ENCODE measurements at regions not wholly inside any gene's neighbourhood (a gene's known extent, or its start where the extent isn't known, plus 50 kb on each side); places are given as distances from the start of the nearest gene placed in this dataset.
"Not testable (repeated sequence)": the region's sequence is repeated elsewhere in the genome, so short reads cannot be mapped to it uniquely, and the experiment has no call there.

DNA sequence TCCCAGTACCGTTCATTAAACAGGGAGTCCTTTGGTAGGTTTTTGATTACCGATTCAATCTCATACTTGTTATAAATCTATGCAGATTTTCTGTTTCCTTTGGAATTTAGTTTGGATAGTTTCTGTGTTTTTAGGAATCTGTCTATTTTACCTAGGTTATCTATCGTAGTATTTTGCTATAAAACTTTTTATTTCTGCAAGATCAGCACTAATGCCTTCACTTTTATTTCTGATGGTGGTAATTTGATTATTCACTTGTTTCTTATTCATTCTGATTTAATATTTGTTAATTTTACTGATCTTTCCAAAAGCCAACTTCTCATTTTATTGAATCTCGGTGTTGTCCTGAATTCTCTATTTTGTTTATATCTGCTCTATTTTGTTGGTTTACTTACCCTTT lies 577.7 kb upstream of the NRG3 start:
- no peak for DNase-seq

DNA sequence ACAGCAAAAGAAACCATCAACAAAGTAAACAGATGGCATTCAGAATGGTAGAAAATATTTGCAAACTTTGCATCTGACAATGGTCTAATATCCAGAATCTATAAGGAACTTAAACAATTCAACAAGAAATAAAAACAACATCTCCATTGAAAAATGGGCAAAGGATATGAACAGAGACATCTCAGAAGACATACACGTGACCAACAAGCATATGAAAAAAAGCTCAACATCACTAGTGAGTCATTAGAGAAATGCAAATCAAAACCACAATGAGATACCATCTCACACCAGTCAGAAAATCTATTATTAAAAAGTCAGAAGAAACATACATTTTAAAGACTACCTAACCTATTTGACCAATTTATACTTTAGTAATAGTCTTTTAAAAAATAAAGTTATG lies 571.3 kb upstream of the NRG3 start:
- no peak for DNase-seq

DNA sequence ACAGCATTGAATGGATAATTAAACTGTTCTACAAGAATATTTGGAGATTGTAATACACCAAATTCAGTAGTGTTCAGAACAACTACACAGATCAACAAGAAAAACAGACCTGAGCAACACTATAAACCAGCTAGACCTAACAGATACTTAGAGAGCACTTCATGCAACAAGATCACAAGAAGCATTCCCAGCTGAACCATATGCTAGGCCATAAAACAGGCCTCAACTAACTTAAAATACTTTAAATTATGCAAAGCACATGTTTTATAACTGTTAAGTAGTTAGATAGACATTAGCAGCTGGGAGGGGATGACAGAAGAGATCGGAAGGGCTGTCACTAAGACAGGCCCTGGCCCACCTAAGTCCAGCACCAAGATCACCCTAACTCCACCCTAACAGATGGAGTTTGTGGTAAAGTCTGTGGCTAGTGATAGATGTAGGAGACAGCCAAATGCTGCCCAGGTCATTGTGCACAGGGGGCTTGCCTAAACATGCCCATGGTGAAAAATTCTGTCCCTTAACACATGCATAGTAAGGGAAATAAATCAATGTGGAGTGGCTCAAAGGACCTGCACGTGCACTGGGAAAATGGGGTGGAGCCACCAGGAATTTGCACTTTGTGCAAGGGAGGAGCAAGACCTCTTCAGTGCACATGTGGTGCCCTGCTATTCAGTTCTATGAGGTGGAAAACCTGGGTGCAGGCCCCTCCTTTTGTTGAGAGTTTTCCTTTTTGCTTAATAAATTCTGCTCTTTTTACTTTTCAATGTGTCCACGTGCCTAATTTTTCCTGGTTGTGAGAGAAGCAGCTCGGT lies 567.8 kb upstream of the NRG3 start:
- no peak for DNase-seq

DNA sequence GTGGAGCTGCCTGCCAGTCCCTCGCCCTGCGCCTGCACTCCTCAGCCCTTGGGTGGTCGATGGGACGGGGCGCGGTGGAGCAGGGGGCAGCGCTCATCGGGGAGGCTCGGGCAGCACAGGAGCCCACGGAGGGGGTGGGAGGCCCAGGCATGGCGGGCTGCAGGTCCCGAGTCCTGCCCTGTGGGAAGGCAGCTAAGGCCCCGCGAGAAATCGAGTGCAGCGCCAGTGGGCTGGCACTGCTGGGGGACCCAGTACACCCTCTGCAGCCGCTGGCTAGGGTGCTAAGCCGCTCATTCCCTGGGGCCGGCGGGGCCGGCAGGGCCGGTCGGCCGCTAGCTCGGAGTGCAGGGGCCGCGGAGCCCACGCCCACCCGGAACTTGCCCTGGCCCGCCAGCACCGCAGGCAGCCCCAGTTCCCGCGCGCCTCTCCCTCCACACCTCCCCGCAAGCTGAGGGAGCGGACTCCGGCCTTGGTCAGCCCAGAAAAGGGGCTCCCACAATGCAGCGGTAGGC lies 565.9 kb upstream of the NRG3 start:
- DNase-seq = no peak

DNA sequence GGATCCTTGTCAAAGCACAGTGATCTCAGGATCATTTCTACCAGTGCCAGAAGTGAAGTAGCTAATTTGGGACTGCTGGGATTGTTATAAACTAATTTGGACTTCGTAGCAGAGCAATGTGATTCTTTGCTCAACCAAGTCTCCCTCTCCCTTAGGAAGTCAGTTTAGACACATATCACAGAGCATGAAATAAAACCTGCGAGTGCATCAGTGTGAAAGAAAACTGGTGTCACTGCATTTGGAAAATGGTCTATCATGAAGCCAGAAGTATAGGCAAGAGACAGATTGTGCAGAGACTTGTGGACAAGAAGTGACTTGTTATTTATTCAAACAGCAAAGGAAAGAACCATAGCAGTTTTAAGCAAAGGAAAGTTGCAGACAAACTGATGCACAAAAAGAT lies 560.5 kb upstream of the NRG3 start:
- DNase-seq = no peak

DNA sequence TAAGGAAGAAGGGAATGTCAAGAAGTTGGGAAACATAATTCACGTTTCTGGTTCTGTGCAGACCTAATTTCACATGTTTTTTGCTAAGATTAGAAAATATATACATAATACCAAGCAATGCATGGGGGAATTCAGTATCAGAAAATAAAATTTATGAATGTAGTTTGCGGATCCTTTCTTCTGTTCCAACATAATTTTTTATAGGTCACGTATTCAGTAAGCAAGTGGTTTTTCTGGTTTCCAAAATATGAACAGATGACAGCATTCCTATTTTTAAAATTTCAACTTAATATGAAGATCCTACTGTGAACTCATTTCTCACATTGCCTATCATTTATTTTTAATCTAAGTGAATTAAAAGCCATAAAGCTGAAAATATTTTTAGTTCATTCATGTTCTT lies 560.0 kb upstream of the NRG3 start:
- no peak for DNase-seq

DNA sequence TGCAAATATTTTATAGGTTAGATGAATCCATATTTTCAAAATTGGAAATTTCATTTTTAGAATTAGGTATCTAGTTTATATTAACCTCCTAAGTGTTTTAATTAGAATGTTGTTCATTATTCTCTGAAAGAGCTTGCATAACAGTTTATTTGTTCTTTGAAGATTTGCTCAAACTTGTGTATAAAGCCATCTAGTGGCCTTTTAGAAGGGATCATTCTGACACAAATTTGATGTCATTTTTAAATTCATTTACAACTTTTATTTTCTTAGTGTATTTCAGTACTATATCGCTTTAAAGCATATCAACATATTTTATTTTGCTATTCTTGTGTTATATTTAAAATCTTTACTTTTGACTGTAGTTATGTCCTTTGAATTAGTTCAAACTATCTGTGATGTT lies 527.0 kb upstream of the NRG3 start:
- no peak for DNase-seq

DNA sequence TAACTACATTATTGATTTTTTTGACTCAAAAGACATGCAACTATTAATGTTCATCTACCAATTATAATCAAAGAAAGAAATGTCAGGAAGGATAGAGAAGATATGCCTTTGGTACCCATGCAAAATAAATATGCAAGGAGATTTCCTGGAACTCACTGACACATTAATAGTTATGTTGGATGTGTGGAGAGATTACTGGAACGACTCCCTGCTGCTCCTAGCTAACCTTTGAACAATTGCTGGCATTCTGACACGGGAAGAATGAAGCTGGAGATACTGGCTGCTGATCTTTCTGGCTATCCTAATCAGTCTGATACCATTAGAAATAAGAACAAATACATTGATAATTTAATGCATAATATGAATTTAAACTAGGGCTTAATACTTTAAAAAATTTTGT lies 507.9 kb upstream of the NRG3 start:
- DNase-seq = no peak

DNA sequence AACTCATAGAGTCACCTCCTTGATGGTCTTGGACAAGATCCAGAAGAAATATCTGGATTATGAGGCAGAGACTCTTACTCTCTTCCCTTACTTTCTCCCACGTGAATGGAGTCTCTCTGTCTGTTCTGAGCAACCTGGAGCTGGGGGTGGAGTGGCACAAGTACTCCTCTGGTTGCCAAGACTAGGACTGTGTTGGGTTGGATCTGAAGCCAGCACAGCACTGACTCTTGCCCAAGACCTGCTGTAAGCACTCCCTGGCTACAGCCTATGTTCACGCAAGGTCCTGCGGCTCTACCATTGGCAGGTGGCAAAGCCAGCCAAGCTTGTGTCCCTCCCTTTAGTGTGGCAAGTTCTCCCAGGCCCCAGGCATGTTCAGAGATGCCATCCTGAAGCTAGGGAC lies 488.2 kb upstream of the NRG3 start:
- DNase-seq = no peak

DNA sequence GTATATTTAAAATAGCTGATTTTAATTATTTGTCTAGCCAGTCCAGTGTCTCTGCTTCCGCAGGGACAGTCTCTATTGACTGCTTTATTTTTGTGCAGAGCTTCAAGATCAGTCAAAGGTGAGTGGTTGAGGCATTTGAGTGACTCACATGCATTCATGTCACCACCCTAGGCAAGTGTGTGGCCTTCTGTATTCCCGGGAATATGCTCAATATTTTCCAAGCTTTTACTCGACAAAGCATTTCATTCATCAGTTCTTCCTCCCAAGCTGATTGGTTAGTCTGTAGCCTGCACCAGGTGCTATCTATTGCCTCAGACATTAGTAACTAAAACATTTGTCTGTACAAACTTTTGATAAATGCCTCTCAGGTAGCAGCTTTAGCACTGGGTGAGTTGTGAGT lies 471.5 kb upstream of the NRG3 start:
- no peak for DNase-seq

DNA sequence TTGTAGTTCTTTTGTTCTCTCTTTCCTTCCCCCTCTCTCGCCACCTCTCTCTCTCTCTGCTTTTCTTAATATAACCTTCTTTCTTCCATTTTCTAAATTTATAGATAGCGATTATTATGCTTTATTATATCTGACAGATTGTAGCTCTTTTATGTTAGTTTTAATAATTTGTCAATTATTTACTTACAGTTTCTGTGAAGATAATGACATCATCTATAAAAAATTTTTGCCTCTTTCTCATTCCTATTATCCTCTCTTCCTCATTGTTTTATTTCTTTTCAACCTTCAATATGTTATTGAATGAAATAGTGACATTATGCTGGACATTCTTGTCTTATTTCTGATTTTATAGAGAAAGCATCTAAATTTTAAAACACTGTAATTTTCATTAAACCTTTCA lies 469.6 kb upstream of the NRG3 start:
- DNase-seq = no peak

DNA sequence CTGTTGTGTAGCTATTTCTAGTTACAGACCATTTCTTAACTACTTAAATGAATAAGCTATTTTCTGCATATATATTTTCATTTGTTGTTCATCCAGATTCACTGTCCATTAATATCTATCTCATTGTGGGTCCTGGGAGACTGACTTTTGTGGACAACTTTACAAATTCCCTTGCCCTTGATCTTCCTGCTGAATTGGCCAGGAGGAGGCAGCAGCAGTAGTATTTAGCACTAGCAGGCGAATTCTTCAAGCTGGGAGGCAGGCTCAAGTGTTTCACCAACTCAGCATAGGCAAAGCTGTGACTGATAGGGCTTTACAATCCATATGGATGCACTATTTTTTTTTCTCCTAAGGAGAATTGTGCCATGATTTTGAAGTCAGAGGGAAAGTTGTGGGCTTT lies 461.0 kb upstream of the NRG3 start:
- no peak for DNase-seq

DNA sequence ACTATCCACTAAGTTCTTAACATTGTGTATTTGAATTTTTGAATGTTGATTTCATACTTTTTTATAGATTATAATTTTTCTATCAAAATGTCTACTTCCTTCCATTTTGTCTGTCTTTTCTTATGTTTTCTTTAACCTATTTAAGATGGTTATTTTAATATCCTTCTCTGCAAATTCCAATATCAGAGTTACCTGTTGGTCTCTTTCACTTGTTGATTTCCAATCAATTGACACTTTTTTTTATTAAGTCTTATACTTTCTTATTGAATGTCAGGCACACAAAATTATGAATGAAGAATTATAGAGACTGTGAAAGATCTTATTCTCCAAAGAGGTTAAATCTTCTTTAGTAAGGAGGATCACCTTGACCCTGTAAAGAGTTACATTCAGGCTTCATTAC lies 448.3 kb upstream of the NRG3 start:
- no peak for DNase-seq

DNA sequence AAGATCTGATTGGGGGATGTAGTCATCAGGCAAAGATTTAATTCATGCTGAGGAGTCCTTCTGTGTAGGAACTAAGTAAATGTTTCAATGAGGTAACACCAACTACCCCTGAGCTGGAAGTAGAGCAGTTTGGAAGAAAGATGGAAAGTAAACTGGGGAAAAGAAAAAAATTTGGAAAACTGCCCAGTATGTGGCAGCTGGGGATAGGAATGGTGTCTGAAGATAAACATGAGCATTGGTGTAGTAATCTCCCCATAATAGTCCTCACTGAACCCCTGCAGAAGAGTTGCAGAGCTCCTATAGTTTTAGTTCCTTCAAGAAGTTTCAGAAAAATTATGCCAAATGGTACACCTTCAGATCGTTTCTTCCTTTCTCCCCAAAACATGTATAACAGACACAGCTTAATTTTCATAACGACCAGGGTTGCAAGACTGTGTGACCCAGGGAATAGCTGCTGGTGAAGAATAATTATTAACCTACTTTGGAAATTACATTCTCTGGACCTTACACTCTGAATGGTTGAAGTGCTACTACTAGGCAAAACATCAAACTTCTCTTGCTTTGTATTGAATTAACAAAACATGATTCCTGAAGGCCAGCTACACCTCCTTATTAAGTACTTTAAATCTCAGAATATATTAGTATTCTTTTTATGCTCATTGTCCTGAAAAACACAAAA lies 446.4 kb upstream of the NRG3 start:
- DNase-seq = no peak

DNA sequence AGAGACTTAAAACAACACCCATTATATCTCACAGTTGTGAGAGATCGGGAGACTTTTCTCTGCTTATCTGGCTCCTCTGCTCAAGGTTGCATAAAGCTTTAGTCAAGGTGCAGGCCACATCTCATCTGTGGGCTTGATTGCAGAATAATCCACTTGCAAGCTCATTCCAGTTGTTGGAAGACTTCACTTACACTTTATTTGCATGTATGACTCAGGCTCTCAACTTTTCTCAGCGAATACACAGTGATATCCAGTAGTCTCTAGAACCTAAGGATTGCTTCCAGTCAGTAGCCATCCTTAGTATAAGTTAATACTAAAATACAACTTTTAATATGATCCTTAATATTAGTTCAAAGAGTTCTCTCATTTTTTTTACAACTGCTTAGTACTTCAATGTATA lies 435.5 kb upstream of the NRG3 start:
- DNase-seq = no peak

DNA sequence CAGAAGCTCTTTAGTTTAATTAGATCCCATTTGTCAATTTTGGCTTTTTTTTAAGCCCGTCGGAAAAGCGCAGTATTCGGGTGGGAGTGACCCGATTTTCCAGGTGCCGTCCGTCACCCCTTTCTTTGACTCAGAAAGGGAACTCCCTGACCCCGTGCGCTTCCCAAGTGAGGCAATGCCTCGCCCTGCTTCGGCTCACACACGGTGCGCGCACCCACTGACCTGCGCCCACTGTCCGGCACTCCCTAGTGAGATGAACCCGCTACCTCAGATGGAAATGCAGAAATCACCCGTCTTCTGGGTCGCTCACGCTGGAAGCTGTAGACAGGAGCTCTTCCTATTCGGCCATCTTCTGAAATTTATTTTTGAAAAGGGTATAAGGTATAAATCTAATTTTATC lies 433.4 kb upstream of the NRG3 start:
- not testable (repeated sequence) for DNase-seq

DNA sequence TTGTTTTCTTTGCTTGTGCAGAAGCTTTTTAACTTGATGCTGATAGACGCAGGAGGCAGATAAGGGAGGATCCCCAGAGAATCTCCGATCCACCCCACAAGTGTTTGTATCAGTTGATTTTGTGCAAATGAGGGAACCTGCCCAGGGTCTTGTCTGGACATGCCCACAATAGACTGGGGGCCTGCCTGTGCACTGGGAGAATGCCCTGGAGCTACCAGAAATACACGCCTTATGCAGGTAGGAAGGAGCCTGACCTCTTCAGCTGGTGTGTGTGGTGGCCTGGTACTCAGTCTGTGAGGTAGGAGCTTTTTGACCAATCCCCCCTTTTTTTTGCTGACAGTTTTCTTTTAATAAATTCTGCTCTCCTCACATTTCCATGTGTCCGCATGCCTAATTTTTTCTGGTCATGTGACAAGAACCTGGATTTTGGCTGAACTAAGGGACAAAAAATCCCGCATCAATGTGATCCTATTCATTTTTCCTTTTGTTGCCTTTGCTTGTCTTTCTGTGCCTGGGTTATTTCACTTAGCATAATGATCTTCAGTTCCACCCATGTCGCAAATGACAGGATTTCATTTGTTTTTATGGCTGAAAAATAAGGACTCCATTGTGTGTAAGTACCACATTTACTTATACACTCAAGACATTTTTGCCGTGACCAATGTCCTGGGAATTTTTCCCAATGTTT lies 430.6 kb upstream of the NRG3 start:
- DNase-seq = no peak

DNA sequence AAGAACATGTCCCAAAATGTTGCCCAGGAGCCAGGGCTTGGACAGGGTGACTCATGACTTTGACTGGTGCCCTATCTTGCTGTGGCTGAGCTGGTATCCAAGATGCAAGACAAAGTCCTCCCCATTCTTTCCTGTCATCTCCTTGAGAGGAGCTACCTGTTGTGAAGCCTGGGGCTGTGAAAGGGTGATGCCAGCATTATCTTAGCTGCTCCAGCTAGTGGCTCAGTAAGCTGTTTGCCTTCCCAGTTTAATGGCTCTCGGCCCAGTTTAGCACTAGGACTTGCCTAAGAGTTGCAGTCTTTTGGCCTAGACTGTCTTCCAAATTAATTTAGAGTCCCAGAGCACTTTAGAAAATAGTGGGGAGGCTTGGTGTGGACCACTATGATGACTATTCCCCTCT lies 424.3 kb upstream of the NRG3 start:
- DNase-seq = no peak

DNA sequence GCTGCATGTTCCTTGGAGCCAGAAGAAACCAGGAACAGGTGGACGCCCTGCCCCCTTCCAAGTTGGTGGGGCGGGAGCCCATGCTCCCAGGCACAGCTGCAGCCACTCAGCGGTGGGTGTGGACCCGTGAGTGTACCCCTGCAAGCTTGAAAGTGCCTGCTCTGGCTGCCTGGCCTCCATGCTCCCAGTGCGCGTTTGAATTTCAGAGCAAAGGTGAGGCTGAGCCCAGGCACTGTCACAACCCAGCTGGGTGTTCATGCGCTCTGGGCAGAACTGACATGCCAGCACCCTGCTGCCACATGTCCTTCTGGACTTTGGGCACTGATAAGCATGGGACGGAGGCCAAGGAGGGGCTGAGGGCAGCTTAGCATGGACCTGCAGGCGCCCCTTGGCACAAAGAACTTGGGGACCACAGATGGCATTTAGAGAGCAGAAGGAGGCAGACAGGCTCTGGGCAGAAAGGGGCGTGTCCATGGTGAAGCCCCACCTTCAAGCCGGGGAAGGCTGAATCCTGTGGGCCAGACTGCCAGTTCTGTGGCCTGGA lies 402.0 kb upstream of the NRG3 start:
- DNase-seq = no peak

DNA sequence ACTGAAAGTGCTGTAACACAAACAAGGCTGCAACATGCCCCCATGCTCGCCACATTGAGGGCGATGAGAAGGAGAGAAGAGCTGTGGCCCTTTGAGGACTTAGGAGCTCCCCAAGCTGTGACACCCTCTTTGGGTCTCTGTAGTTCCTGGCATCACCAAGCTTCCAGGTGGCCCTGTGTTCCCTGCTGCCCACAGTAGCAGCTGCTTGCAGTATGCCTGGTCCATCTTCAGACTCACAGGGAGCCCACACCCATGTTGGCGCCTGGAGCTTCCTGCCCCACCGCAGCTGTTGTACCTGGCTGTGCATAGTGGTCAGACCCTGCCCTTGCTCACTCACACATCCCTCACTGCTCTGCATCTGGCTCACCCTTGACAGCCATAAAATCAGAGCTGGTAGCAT lies 401.2 kb upstream of the NRG3 start:
- DNase-seq = no peak

DNA sequence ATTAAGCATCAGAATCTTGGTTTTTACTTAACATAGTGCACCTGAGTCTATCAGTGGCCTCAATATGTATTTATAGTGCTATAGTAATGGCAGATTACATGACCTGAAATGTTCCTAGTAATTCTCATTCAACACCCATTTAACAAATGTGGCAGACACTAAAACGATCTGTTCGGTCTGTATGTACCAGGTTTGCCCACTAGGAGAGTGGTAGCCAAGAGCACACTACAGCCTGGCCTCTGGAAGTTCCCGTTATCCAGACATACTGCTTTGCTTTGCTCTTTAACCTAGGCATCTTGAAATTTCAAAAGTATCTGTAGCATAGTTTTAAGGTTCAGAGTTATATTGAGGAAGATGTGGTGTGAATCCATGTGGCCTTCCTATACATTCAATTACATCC lies 395.7 kb upstream of the NRG3 start:
- no peak for DNase-seq

DNA sequence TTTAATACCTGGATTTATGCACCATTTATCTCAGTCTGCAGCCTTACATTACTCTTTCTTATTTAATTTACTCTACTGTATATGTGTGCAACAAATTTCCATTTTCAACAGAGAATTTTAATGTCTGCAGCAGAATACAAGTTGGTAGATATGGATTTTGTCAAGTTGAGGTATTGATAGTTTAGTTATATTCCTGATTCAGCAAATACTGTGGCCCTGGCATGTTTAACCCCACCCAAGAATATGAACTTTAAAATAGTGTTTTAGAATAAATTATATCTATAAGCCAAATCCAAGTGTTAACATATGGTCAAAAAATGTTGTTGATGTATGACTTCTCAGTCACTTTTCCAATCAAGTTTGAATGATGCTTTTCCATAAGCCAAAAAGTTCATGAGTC lies 378.4 kb upstream of the NRG3 start:
- no peak for DNase-seq

DNA sequence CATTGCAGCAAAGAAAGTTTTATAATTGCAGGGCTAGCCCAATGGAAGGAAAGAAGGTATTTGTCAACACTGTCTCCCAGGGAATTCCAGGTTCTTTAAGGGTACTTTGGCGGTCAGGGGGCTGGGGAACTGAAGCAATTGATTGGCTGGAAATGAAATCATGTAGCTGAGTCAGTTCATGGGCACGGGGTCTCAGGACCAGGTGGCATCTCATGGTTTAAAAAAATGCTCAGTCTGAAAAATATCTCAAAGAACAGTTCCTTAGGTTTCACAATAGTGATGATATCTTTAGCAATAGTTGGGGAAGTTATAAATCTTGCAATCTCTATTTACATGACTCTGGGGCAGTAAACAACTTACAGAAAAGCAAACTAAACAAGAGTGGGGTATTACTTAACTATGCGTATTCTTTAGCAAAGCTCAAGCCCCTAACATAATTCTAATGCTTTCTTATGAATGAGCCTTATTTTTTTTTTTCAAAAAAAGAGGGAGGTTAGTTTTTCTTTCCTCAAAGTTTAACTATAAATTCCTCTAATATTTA lies 376.9 kb upstream of the NRG3 start:
- DNase-seq = no peak

Measured in CD4-positive, alpha-beta T cell treated with Interleukin-15 for 1 hour (primary cell).